HEK293T (cell line): ENCODE measurements at regions not wholly inside any gene's neighbourhood (a gene's known extent, or its start where the extent isn't known, plus 50 kb on each side); places are given as distances from the start of the nearest gene placed in this dataset.

Experiments used
- CTBP1 ChIP-seq: fragments of 450-650 bp; IDR thresholded peaks from 2 replicates; pipeline ENCODE4 v1.6.1; 2016; ENCODE audit warnings: borderline replicate concordance
- FOXK2 ChIP-seq: fragments of 450-650 bp; IDR thresholded peaks from 2 replicates; pipeline ENCODE4 v1.6.1; 2016; ENCODE audit warnings: mild to moderate bottlenecking
- HDGF ChIP-seq: fragments of 450-650 bp; IDR thresholded peaks from 2 replicates; pipeline ENCODE4 v1.6.1; 2017; ENCODE audit warnings: antibody characterized with exemption, borderline replicate concordance
- NFRKB ChIP-seq: fragments of 450-650 bp; IDR thresholded peaks from 2 replicates; pipeline ENCODE4 v1.6.1; 2016; ENCODE audit warnings: mild to moderate bottlenecking, moderate library complexity

DNA sequence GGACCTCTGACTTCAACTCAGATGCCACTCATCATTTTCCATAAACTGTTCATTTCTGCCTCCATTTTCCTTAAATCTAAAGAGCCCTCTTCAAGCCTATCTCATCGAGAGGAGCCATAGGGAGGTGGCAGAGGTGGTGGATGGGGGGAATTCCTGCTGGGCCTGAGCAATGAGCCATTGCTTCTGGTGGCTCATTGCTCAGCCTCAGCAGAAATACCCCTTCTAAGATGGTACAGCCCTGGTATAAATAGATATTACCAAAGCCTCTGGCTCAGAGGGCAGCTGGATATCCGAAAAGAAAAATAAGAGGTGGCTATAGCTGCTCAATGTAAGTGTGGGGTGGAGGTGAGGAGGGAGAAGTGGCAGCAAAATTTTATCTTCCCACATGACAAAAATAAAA, 313.5 kb downstream of the CAAP1 start:
- TF ChIP-seq NFRKB (no peak), FOXK2 (no peak), HDGF (no peak), CTBP1 (no peak)
